Caco-2 (cell line): ENCODE measurements at regions not wholly inside any gene's neighbourhood (a gene's known extent, or its start where the extent isn't known, plus 50 kb on each side); places are given as distances from the start of the nearest gene placed in this dataset.

ENCODE experiments used
- BruUV-seq: library from RNA; stranded (reverse); fragments of 400-500 nt; replicated peaks from 2 replicates; lab custom pipeline; 2021; lab: Mats Ljungman, UMichigan
- CTCF ChIA-PET: fragments of 300-600 bp; sonication (Branson Sonifier 250); formaldehyde crosslinking; loops from one replicate; lab custom pipeline; 2022; ENCODE audit warnings: antibody characterized with exemption; lab: Charles Lee
- POLR2A ChIA-PET: fragments of 300-600 bp; sonication (Branson Sonifier 250); formaldehyde crosslinking; loops from one replicate; lab custom pipeline; 2022; ENCODE audit warnings: antibody characterized with exemption; lab: Charles Lee
- DNase-seq, 2 experiments: peaks; one replicate each; pipeline versions ENCODE4 v3.0.0 to v3.0.0-alpha.2; 2020 to 2022
- H3K27me3 ChIP-seq: replicated peaks from 2 replicates; pipeline ENCODE4 v1.6.0; 2011; ENCODE audit warnings: low read length; ENCODE audit not compliant: control insufficient read depth, insufficient read depth
- H3K36me3 ChIP-seq: 2 replicates; pipeline ENCODE4 v1.5.1; 2011; ENCODE audit warnings: low read length; ENCODE audit not compliant: control insufficient read depth, insufficient read depth
- H3K4me1 ChIP-seq: fragments of 250-450 bp; sonication (Bioruptor Pico); 2 replicates; pipeline ENCODE4 v1.5.1; 2020; ENCODE audit warnings: mild to moderate bottlenecking
- H3K4me3 ChIP-seq: 2 replicates; pipeline ENCODE4 v1.5.1; 2011; ENCODE audit warnings: low read depth, mild to moderate bottlenecking, control low read depth, low read length
- H3K9me3 ChIP-seq: fragments of 250-450 bp; sonication (Bioruptor Pico); 2 replicates; pipeline ENCODE4 v1.5.1; 2020; ENCODE audit warnings: mild to moderate bottlenecking, moderate library complexity
- H3K27ac Mint-ChIP-seq: one replicate; pipeline ENCODE4 v1.8.0; 2022; ENCODE audit warnings: mixed read lengths; ENCODE audit not compliant: unreplicated experiment
- H3K27me3 Mint-ChIP-seq: one replicate; pipeline ENCODE4 v1.8.0; 2022; ENCODE audit warnings: mixed read lengths; ENCODE audit not compliant: insufficient read depth, unreplicated experiment
- H3K36me3 Mint-ChIP-seq: one replicate; pipeline ENCODE4 v1.8.0; 2022; ENCODE audit warnings: mild to moderate bottlenecking, mixed read lengths; ENCODE audit not compliant: insufficient read depth, unreplicated experiment
- H3K4me1 Mint-ChIP-seq: one replicate; pipeline ENCODE4 v1.8.0; 2022; ENCODE audit warnings: low read depth, mixed read lengths; ENCODE audit not compliant: unreplicated experiment
- H3K4me3 Mint-ChIP-seq: one replicate; pipeline ENCODE4 v1.8.0; 2022; ENCODE audit warnings: mild to moderate bottlenecking, moderate library complexity, mixed read lengths; ENCODE audit not compliant: unreplicated experiment
- H3K9me3 Mint-ChIP-seq: one replicate; pipeline ENCODE4 v1.8.0; 2022; ENCODE audit warnings: mixed read lengths; ENCODE audit not compliant: unreplicated experiment
- intact Hi-C: fragments of 100-400 bp; cut with micrococcal nuclease; formaldehyde crosslinking; loops from one replicate; pipeline ENCODE4 v1.10.0; 2022; ENCODE audit not compliant: unreplicated experiment
- TF ChIP-seq, protein P1 (sequence below), 2 experiments: fragments of 200-600 bp in 1 of 2; IDR thresholded peaks; 1 replicate in 1 of 2; 2 replicates in 1 of 2; pipeline versions ENCODE4 v1.5.1 to v1.8.0; 2011 to 2022; ENCODE audit warnings: antibody characterized with exemption in 1 of 2, control low read depth in 1 of 2, inconsistent platforms in 1 of 2, low read depth in 1 of 2, low read length in 1 of 2, mild to moderate bottlenecking in 1 of 2, moderate library complexity in 1 of 2; ENCODE audit not compliant: insufficient read depth in 1 of 2, severe bottlenecking in 1 of 2, unreplicated experiment in 1 of 2

DNA sequence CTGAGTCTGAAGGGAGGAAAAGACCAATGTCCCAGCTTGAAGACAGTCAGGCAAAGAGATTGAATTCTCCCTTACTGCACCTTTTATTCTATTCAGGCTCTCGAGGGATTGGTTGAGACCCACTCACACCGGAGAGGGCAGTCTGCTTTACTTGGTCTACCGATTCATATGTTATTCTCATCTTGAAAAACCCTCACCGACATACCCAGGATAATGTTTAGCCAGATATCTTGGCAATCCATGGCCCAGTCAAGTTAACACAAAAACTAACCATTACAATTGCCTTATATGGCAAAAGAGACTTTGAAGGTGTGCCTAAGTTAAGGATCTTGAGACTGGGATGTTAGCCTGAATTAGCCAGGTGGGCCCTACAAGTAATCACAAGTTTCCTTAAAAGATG lies 53.8 kb upstream of the BET1 start:
- Mint-ChIP-seq H3K4me3 (no peak overlapping the region), H3K36me3 (no peaks in the 10 kb centered on the region), H3K27ac (no peak overlapping the region), H3K4me1 (no peaks in the 10 kb centered on the region), H3K9me3 (no peaks in the 10 kb centered on the region), H3K27me3 (peaks cover 16% of the 10 kb centered on the region)
- Histone ChIP-seq H3K36me3 (no peaks in the 10 kb centered on the region), H3K4me3 (no peak overlapping the region), H3K4me1 (no peaks in the 10 kb centered on the region), H3K27me3 (peaks cover 2% of the 10 kb centered on the region; the same call in 1 of the 2 replicates), H3K9me3 (no peaks in the 10 kb centered on the region)
- TF ChIP-seq, protein P1, sequence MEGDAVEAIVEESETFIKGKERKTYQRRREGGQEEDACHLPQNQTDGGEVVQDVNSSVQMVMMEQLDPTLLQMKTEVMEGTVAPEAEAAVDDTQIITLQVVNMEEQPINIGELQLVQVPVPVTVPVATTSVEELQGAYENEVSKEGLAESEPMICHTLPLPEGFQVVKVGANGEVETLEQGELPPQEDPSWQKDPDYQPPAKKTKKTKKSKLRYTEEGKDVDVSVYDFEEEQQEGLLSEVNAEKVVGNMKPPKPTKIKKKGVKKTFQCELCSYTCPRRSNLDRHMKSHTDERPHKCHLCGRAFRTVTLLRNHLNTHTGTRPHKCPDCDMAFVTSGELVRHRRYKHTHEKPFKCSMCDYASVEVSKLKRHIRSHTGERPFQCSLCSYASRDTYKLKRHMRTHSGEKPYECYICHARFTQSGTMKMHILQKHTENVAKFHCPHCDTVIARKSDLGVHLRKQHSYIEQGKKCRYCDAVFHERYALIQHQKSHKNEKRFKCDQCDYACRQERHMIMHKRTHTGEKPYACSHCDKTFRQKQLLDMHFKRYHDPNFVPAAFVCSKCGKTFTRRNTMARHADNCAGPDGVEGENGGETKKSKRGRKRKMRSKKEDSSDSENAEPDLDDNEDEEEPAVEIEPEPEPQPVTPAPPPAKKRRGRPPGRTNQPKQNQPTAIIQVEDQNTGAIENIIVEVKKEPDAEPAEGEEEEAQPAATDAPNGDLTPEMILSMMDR (IDR thresholded peaks at IDR 0.05; ENCODE audit: insufficient read depth in 1 of 2, low read depth in 1 of 2, low read length in 1 of 2, severe bottlenecking in 1 of 2, unreplicated experiment in 1 of 2): no peak
- intact Hi-C loops: no loop called here
- DNase-seq: no peak
- ChIA-PET CTCF (no interaction called here), POLR2A (no interaction called here)
- no TSS peak for BruUV-seq

DNA sequence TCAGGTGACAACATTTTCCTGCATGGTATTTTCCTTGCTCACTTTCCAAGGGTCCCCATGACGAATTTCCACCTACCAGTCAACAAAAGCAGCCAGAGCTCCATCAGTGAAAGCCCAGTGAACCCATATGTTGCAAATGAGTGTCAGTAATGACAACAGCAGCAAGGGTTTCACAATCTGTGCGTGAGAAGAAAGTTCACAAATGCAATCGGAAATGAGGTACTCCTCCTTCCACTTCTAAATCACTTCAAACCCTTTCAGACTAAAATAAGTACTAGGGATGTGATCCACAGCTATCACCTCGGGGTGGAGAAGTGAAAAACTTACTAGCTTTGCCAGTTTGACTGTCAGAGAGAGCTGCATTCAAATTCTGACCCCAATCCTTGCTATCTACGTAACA lies 55.6 kb upstream of the BET1 start:
- POLR2A ChIA-PET: no interaction called here

DNA sequence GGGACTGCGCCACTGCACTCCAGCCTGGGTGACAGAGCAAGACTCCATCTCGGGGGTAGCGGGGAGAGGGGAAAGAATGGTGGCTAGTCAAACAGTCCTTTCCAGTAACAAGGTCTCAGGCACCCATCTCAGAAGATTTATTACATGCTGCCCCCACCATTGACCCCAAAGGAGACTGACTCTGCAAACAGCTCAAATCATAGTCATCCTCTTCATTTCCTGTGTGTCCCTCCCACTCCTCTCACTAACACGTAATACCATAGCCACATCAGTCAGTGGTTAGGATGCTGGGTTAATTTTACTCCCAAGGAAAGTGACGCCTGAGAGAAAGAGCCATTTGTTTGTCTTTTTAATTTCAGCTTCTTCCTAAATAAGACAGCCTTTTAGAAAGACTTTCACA lies 56.6 kb upstream of the BET1 start:
- Histone ChIP-seq H3K9me3 (no peaks in the 10 kb centered on the region), H3K27me3 (no peaks in the 10 kb centered on the region; the same call in 1 of the 2 replicates), H3K4me3 (no peak overlapping the region), H3K4me1 (no peaks in the 10 kb centered on the region), H3K36me3 (no peaks in the 10 kb centered on the region)
- H3K27ac Mint-ChIP-seq: no peak overlapping the region
- no TSS peak for BruUV-seq
- POLR2A ChIA-PET: no interaction called here
- peaks cover 13% of the 10 kb centered on the region for H3K27me3 Mint-ChIP-seq
- H3K36me3 Mint-ChIP-seq: no peaks in the 10 kb centered on the region
- TF ChIP-seq, protein P1 (IDR thresholded peaks at IDR 0.05; ENCODE audit: insufficient read depth in 1 of 2, low read depth in 1 of 2, low read length in 1 of 2, severe bottlenecking in 1 of 2, unreplicated experiment in 1 of 2): no peak
- H3K9me3 Mint-ChIP-seq: no peaks in the 10 kb centered on the region
- intact Hi-C loops: no loop called here
- CTCF ChIA-PET: no interaction called here
- no peak overlapping the region for H3K4me3 Mint-ChIP-seq
- no peaks in the 10 kb centered on the region for H3K4me1 Mint-ChIP-seq
- no peak for DNase-seq

More for the DNA sequence above, 55.6 kb upstream of the BET1 start:
- no peak for DNase-seq
- intact Hi-C loops: no loop called here
- H3K9me3 Mint-ChIP-seq: no peaks in the 10 kb centered on the region
- no peak overlapping the region for H3K4me3 ChIP-seq
- TF ChIP-seq, protein P1 (IDR thresholded peaks at IDR 0.05; ENCODE audit: insufficient read depth in 1 of 2, low read depth in 1 of 2, low read length in 1 of 2, severe bottlenecking in 1 of 2, unreplicated experiment in 1 of 2): no peak
- no peaks in the 10 kb centered on the region for H3K4me1 ChIP-seq
- H3K36me3 ChIP-seq: no peaks in the 10 kb centered on the region
- H3K27me3 ChIP-seq: no peaks in the 10 kb centered on the region; the same call in 1 of the 2 replicates
- peaks cover 13% of the 10 kb centered on the region for H3K27me3 Mint-ChIP-seq
- H3K9me3 ChIP-seq: no peaks in the 10 kb centered on the region
- no TSS peak for BruUV-seq
- no peaks in the 10 kb centered on the region for H3K4me1 Mint-ChIP-seq
- H3K4me3 Mint-ChIP-seq: no peak overlapping the region
- H3K36me3 Mint-ChIP-seq: no peaks in the 10 kb centered on the region
- no peak overlapping the region for H3K27ac Mint-ChIP-seq
- CTCF ChIA-PET: no interaction called here
